ENCODE measurements at regions not wholly inside any gene's neighbourhood (a gene's known extent, or its start where the extent isn't known, plus 50 kb on each side); places are given as distances from the start of the nearest gene placed in this dataset.
A peak's percentile ranks its signal among the peaks of the same experiment; 100 is the strongest.

- no peak overlapping the region for H3K4me3 Mint-ChIP-seq
- TF ChIP-seq CTCF (conservative IDR thresholded peaks at IDR 0.05), result no peak
- H3K4me1 Mint-ChIP-seq, result no peaks in the 10 kb centered on the region
- no peaks in the 10 kb centered on the region for H3K36me3 Mint-ChIP-seq (ENCODE audit: low read depth)
- H3K9me3 Mint-ChIP-seq, result peaks cover 2% of the 10 kb centered on the region
- H3K27ac Mint-ChIP-seq (ENCODE audit: unreplicated experiment), result no peak overlapping the region
- no peaks in the 10 kb centered on the region for H3K27me3 Mint-ChIP-seq (ENCODE audit: low read depth)
- DNase-seq (ENCODE audit: low read depth, low spot score), result no peak
These were observed 74.1 kb downstream of the SLC35B3 start for GRCh38 chr6:8361259-8361658.

GRCh38 chr6:8352966-8353340, 82.4 kb downstream of the SLC35B3 start:
- no peaks in the 10 kb centered on the region for H3K9me3 Mint-ChIP-seq
- no peak overlapping the region for H3K4me3 Mint-ChIP-seq
- no peak for TF ChIP-seq CTCF (conservative IDR thresholded peaks at IDR 0.05)
- H3K36me3 Mint-ChIP-seq (ENCODE audit: low read depth), result no peaks in the 10 kb centered on the region
- H3K27me3 Mint-ChIP-seq (ENCODE audit: low read depth), result no peaks in the 10 kb centered on the region
- DNase-seq (ENCODE audit: low read depth, low spot score), result no peak
- no peaks in the 10 kb centered on the region for H3K4me1 Mint-ChIP-seq
- peak overlapping the region; percentile 44 for H3K27ac Mint-ChIP-seq (ENCODE audit: unreplicated experiment)

GRCh38 chr6:8352335-8352965, 82.9 kb downstream of the SLC35B3 start:
- TF ChIP-seq CTCF (conservative IDR thresholded peaks at IDR 0.05), result no peak
- H3K27ac Mint-ChIP-seq (ENCODE audit: unreplicated experiment), result no peak overlapping the region
- no peaks in the 10 kb centered on the region for H3K36me3 Mint-ChIP-seq (ENCODE audit: low read depth)
- no peak for DNase-seq (ENCODE audit: low read depth, low spot score)
- H3K4me1 Mint-ChIP-seq, result no peaks in the 10 kb centered on the region
- H3K4me3 Mint-ChIP-seq, result no peak overlapping the region
- no peaks in the 10 kb centered on the region for H3K27me3 Mint-ChIP-seq (ENCODE audit: low read depth)
- H3K9me3 Mint-ChIP-seq, result no peaks in the 10 kb centered on the region

- TF ChIP-seq CTCF (conservative IDR thresholded peaks at IDR 0.05), result no peak
- Mint-ChIP-seq H3K36me3 (ENCODE audit: low read depth) (peaks cover 2% of the 10 kb centered on the region), H3K27me3 (ENCODE audit: low read depth) (no peaks in the 10 kb centered on the region), H3K4me3 (no peak overlapping the region), H3K4me1 (no peaks in the 10 kb centered on the region), H3K9me3 (peaks cover 6% of the 10 kb centered on the region), H3K27ac (ENCODE audit: unreplicated experiment) (no peak overlapping the region)
- DNase-seq (ENCODE audit: low read depth, low spot score), result no peak
These were observed 91.7 kb downstream of the SLC35B3 start for GRCh38 chr6:8343600-8343999.

- no peak overlapping the region for H3K27ac Mint-ChIP-seq (ENCODE audit: unreplicated experiment)
- H3K4me1 Mint-ChIP-seq, result no peaks in the 10 kb centered on the region
- TF ChIP-seq CTCF (conservative IDR thresholded peaks at IDR 0.05), result no peak
- peaks cover 2% of the 10 kb centered on the region for H3K36me3 Mint-ChIP-seq (ENCODE audit: low read depth)
- H3K4me3 Mint-ChIP-seq, result no peak overlapping the region
- DNase-seq (ENCODE audit: low read depth, low spot score), result no peak
- peaks cover 6% of the 10 kb centered on the region for H3K9me3 Mint-ChIP-seq
- H3K27me3 Mint-ChIP-seq (ENCODE audit: low read depth), result no peaks in the 10 kb centered on the region
These were observed 93.0 kb downstream of the SLC35B3 start for GRCh38 chr6:8342241-8342819.
